A204.1 (cell line): ENCODE measurements at regions not wholly inside any gene's neighbourhood (a gene's known extent, or its start where the extent isn't known, plus 50 kb on each side); places are given as distances from the start of the nearest gene placed in this dataset.
"Not testable (repeated sequence)": the region's sequence is repeated elsewhere in the genome, so short reads cannot be mapped to it uniquely, and the experiment has no call there.

Source experiments
- FAIRE-seq: peaks from 2 replicates; lab custom pipeline; 2012; peaks lifted over from hg19 to GRCh38; lab: Jason Lieb, UNC

DNA sequence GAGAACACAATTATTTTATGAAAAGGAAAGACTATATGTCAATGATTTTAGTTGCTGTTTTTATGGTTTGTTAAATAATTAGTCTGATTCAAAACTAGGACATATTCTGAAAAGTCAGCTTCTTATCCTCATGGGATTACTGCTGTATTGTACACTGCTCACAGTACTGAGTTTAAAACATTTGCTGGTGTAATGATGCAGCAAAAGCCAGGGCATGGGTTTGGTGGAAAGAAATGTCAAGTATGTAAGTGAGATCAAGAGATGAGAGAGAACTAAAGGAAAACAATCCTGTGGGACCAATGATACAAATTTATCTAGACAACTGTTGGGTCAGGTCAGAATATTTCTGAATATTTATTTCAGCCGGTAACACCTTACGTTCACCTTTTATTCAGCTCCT, 210.1 kb upstream of the ARHGEF26 start:
- no peak for FAIRE-seq

DNA sequence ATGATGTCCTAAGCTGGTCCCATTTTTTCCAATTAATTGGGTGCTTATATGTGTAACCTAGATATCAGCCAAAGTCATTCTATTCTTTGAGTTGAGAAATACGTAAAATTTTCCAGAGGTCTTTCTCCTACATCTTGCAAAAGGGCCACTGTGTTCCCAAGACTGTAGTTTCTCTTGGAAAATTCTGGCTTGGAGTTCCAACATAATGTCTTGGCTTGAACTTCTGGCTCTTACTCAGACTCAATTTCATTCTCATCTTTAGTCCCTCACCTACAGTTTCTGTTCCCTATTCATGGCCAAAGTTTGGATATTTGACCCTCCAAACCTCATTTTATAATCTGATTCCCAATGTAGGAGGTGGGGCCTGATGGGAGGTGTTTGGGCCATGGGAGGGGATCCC, 201.4 kb upstream of the ARHGEF26 start:
- FAIRE-seq: no peak

DNA sequence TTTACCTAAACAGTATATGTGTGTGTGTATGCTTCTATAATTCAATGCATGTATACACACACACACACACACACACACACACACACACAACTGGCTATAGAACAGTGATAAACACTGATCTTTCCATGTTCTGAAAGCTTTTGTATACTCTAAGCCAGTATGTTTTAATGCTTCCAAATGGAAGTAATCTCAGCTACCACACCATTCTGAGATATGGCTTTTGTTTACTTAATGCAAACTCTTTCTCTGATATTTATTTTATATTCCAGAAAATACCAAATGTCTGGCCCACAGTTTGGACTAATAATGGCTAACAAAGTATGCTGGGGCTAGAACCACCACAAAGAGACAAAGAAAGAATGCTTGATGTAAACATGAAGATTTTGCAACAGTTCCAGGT, 199.4 kb upstream of the ARHGEF26 start:
- FAIRE-seq: no peak

DNA sequence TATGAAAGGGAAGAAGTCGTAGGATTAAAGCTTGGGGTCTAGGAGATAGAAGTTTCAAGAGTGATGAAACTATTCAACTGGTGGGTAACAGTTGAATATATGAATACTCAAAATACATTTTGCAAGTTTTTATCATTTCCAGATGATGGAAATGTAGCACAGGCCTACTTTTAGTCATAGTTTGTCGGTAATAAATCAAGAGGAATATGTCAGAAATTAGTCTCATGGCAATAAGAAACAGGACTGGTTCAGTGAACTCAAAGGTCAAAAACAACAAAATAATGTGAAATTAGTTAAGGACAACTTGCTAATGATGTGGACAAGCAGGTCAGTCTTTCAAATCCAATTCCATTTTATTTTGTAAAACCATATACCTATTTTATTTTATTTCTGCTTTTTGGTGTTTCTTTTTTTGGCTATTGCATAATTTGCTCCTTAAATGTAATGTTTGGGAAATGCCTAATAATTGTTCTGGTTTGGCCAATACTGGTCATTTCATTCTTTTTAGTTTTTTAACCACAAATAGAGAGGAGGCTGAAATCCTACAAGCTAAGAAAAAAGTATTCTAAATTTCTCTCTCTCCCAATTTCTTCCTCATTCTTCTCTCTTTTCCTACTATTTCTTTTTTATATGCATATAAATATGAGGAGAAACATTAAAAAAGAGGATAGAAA, 195.2 kb upstream of the ARHGEF26 start:
- FAIRE-seq: no peak

DNA sequence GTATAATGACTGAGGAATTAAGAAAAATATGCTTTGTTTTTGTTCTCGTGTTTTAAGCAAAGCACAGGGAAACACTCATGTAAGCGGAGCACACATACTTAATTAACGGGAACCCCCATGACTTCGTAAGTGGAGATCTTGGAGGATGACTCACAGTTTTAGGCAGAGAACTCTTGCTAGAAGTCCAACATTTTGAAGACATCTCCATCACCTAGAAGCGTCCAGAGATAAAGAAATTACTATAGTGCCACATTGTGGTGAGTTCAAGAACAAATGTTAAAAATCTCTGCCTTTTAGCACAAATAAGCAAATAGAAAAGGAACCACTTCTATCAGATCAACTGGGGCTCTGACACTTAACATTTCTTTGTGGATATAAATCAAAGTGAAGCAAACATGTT, 194.1 kb upstream of the ARHGEF26 start:
- FAIRE-seq: no peak

DNA sequence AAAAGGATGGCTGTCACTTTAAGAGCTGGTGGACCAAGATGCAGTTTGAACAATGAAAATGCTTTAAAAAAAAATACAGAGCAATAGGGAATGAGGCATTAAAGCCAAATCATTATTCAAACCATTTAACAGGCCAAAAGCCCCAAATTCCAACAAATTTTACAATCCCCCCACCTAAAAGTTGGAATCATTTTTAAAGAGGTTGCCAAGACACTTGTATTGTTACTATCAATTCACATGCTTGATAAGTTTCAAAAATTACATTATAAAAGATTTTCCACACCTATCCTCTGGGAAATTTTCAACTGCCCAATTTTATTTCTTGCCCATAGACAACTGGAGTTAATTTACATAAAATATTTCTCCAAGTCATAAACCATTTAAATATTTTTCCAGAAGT, 192.3 kb upstream of the ARHGEF26 start:
- FAIRE-seq: no peak

DNA sequence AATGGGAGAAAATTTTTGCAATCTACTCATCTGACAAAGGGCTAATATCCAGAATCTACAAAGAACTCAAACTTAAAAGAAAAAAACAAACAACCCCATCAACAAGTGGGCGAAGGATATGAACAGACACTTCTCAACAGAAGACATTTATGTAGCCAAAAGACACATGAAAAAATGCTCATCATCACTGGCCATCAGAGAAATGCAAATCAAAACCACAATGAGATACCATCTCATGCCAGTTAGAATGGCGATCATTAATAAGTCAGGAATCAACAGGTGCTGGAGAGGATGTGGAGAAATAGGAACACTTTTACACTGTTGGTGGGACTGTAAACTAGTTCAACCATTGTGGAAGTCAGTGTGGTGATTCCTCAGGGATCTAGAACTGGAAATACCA, 187.7 kb upstream of the ARHGEF26 start:
- FAIRE-seq: not testable (repeated sequence)

DNA sequence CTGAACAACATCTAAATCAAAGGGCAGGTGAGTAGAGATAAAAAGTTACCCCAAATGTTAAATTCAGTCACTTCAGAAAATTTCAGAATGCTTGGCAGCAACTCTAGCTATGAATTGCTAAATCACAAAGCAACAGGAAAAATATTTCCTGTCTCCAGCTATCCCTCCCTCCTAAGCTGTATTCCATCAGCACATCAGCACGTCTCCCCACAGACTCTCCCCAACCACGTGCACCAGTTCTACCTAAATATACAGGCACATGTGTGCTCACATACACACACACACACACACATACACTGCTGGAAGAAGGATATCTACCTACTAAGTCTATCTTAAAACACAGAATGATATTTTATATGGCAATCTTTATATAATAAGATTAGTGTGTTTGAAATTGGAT, 177.1 kb upstream of the ARHGEF26 start:
- FAIRE-seq: no peak

DNA sequence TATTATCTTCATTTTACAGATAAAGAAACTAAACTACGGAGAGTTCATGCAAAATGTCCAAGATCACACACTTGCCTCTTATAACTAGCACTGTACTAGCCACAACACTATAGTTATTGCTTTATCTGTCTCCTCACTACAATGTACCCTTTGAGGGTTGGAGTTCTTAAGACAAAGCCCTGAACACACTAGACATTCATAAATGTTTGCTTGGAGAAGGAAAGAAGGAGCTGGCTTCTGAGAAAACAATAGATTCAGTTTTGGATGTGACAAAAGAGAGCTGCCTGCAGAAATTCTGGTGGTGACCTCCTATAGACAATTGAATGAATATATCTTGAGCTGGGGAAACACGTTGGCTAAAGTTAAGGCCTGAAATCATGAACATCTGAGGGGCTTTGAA, 169.9 kb upstream of the ARHGEF26 start:
- FAIRE-seq: no peak

DNA sequence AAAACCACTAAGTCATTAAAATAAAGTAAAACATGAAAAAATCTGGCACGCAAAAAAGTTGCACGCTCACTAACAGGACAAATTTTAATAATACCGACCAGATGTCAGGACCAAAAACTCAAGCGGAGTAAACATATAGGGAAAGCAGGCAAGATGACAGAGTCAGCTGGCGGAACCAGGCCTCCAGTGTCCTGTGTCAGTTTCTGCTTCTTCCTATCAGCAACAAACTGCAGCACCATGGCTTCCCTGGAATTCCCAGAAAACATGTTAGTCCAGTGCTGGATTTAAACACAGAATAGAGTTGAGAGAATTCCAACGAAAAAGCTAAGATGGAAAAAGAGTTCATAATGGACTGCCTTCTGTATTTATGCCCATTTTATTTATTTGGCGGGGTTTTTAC, 169.1 kb upstream of the ARHGEF26 start:
- no peak for FAIRE-seq

DNA sequence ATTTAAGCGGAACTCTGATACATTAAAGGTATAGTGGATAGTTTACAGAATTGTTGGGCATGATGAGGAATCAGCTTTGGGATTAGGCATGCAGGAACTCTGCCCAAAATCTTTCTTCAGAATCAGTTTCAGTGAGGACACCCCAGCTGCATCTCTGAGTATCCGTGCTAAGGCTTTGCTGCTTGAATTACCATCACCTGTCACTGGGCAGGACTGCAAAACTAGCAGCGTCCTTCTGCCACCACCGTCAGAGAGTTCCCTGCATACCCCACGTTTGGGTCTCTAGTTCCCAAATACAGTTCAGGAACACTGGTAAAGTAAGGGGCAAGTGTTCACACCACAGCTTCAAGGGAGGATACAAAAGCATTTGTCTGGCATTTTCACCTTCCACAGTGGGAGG, 164.6 kb upstream of the ARHGEF26 start:
- FAIRE-seq: no peak

DNA sequence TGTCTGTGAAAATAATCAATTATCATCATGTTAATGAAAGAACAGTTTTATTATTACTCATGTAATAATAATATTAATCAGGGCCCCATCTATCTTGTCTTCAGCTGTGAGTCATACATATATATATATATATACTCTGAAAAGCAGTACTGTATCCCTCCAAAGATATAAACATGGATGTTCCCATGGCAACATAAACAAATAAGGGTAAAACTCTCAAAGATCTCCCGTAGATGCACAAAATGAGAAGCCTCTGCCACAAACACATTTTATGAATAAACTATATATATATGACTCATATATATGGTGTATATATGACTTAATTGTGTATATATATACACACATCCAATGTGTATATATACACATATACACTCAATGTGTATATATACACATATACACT, 163.8 kb upstream of the ARHGEF26 start:
- FAIRE-seq: no peak

DNA sequence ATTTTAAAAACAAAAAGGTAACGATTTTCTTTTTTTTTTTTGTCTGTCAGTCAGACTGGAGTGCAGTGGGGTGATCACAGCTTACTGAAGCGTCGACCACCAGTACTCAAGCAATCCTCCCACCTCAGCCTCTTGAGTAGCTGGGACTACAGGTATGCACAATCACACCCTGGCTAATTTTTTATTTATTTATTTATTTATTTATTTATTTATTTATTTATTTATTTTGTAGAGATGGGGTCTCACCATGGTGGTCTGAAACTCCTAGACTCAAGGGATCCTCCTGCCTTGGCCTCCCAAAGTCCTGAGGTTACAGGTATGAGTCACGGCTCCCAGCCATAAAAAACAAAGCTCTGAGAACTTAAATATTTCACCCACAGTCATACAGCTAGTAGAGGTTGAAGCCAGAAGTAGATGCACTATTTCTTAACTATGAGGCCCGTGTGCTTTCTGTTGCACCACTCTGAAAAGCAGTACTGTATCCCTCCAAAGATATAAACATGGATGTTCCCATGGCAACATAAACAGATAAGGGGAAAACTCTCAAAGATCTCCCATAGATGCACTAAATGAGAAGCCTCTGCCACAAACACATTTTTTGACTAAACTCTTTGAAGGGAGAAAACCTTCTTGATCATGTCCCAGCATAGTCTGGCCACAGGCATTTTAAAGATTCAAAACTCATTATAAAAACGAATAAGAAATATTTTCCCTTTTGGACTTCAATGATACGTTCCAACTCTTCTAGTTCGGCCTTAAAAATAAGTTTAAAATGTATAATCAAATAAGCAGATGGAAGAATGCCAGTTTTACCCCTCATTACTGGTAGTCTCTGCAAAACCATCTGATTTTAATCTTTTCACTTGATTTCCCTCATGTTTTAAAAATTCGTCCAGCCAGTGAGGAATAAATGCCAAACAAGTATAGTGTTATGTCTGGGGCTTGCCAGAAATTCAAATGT, 162.3 kb upstream of the ARHGEF26 start:
- FAIRE-seq: no peak

DNA sequence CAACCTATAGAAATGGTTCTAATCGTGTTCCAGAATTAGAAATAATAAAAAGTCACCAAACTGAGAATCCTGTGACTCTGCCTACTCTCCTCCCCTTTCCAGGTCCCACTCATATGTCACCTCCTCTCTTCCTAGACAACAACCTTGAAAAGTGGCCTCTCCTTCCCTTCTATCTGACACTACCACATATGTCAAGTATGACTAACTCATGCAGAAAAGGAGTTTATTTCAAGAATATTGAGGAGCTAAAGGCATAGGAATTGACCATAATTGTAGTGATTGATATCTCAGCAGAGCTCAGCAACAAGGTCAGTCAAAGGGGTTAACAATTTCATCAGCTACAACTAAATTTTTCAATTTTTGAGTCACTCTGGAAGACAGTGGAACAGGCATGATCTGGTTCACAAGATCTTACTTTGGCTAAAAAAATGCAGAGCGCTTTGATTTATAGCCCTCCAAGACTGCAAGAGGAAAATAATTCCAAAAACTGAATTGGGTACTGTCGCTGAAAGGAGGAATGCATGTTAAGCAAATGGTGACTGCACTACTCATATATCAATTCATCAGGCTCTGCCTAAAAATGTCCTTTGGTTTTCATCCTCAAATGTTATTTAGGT, 160.6 kb upstream of the ARHGEF26 start:
- no peak for FAIRE-seq

DNA sequence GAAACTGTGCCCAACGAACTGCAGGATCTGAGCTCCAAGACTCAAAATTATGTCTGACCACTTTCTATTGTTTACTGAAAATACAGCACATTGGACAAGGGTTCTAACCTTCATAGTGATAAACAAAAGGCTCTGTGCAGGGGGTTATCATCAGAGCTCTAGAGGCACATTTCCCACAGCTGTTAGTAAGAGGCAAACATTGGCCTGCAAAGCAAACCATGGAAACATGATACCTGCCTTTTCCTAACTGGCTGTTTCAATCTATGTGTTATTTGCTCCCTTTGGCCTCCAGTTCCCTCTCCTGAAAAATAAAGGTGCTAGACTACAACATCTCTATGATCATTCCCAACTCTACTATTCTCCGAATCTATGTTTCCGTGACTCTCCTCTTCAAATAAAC, 159.7 kb upstream of the ARHGEF26 start:
- FAIRE-seq: no peak

DNA sequence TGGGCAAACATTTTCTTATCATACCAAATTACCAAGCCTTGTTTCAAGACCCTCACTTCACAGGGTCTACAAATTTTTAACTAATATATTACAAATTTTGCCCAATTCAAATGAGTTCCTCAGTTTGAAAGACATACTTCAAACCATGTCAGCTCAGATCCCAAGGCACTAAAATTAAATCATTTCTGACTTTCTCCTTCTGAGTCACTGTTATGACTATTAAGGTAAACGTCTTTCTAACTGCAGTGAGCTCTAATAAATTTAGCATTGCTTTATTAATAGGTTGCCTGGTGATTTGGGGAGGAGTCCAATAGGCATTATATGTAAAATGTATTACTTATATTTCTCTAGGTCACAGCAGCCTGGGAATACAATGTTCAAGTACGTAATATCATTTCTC, 158.2 kb upstream of the ARHGEF26 start:
- FAIRE-seq: no peak

DNA sequence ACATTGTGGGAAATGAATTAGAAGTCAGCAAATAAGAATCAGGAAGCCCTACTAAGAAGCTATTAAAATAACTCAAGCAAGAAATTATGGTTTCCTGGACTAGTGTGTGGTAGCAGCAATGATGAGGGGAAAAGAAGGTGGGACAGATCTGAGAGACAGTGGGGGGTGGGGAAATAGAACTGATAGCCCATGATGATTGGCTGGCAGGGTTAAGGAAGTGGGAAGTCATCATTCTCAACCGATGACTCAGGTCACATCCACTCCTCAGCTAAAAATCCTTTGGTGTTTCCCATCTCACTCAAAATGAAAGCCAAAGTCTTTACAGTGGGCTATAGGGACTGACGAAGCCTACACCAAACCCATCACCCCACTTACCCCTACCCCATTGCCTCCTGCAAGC, 153.9 kb upstream of the ARHGEF26 start:
- no peak for FAIRE-seq

DNA sequence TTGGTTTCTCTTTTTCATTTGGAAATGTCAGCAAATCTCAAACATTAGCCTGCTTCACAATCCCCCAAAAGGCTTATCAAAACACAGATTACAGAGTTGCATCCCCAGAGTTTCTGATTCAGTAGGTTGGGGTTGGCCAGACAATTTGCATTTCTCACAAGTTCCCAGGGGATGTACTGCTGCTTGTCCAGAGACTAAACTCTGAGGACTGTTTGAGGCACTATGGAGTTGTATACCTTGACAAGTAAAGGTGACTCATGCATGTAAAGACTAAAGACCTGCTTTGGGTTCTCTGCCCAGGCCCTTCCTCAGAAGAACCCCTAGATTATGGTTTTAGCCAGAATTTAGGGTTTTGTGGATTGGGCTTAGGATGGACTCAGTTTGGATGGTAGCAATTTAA, 151.1 kb upstream of the ARHGEF26 start:
- FAIRE-seq: no peak

DNA sequence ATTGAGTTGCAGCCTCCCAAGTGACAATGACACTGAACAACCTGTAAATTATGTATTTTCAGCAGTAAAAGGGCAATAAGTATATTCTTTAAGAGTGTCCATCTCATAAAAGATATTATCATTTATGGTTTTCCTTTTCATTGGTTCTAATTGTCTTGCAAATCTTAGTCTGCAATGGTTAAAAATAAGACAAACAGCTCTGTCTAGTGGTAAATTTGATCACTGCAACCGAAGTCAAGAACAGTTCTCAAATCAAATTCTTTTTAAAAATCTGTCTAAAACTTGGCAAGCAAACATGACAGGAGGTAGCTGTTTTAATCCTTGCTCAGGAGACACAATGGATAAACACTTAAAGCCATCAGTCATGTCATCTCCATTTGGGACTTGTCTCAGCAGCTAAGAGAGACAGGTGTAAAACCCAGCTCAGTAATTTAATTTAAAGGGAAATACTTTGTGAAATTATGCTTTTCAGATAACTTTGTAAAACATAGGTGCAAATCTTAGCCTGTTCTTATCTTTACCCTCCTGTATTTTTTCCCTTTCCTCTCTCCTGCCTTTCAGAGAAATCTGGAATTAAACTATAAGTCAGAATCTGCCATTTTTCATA, 150.3 kb upstream of the ARHGEF26 start:
- FAIRE-seq: peak; percentile 51

DNA sequence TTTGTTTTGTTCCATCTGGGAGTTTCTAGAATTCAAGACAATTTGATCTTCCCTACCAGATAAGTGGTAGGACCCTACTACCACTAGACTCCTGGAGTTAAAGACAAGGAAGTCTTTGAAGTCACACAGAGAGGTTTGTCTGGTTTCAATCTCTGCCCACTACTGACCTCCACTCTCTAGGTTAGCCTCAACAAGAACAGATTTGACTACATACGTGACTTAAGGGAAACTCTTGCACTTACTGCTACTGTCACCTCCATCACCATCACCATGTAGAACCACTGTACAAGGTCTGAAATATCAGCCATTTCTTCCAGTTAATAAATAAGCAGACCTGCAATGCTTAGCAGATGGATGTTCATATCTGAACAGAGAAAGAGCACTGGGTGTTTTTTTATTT, 148.3 kb upstream of the ARHGEF26 start:
- FAIRE-seq: no peak

DNA sequence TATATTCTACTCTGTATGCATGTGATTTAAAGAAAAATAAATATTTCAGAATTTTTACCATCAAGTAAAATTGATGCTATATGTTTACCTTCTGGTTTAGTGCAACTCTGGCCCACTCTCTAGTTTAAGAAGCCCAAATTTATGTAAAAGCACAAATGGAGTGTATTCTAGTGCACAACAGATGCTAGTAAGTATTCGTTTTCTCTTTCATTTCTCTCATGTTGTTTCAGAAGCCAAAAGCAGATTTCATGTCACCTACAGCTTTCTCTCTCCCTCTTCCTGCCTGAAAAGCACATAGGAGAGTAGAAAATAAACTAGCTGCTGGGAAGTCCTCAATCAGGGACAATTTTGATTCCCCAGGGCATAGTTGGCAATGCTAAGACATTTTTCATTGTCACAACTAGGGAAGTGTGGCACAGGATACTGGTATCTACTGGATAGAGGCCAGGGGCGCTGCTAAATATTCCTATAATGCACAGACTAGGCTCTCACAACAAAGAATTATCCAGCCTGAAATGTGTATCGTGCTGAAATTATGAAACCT, 147.4 kb upstream of the ARHGEF26 start:
- FAIRE-seq: no peak

DNA sequence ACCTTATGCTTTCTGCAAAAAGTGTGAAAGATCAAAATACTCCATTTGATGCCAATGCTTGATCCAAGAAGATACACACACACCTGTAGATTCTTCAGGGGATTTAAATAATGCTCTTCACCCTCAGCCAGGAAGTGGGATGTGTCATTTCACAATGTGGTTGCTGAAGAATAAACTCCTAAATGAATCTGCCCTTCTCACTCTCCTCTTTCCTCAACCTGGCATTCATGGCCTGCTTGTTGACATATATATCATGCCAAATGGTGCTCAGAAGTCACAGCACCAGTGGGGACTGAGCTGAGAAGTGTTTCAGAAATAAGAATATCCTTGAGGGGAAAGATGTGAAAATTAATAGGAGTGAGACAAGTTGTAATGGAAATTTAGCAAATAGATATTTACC, 146.6 kb upstream of the ARHGEF26 start:
- FAIRE-seq: no peak
